Osteocyte (in vitro differentiated cells): ENCODE measurements at regions not wholly inside any gene's neighbourhood (a gene's known extent, or its start where the extent isn't known, plus 50 kb on each side); places are given as distances from the start of the nearest gene placed in this dataset.

Source experiments
- DNase-seq: peaks from one replicate; pipeline ENCODE4 v3.0.0; 2021; ENCODE audit warnings: mixed read lengths; ENCODE audit not compliant: unreplicated experiment; ENCODE audit errors: extremely low spot score
- H3K27ac Mint-ChIP-seq: one replicate; pipeline ENCODE4 v1.8.0; 2021; ENCODE audit warnings: mild to moderate bottlenecking, mixed read lengths; ENCODE audit not compliant: unreplicated experiment
- H3K27me3 Mint-ChIP-seq: one replicate; pipeline ENCODE4 v1.8.0; 2021; ENCODE audit warnings: mixed read lengths; ENCODE audit not compliant: unreplicated experiment
- H3K36me3 Mint-ChIP-seq: one replicate; pipeline ENCODE4 v1.8.0; 2021; ENCODE audit warnings: mixed read lengths; ENCODE audit not compliant: unreplicated experiment
- H3K4me1 Mint-ChIP-seq: one replicate; pipeline ENCODE4 v1.8.0; 2021; ENCODE audit warnings: mixed read lengths; ENCODE audit not compliant: unreplicated experiment
- H3K4me3 Mint-ChIP-seq: one replicate; pipeline ENCODE4 v1.8.0; 2021; ENCODE audit warnings: mild to moderate bottlenecking, moderate library complexity, mixed read lengths; ENCODE audit not compliant: unreplicated experiment
- H3K9me3 Mint-ChIP-seq: one replicate; pipeline ENCODE4 v1.8.0; 2021; ENCODE audit warnings: mixed read lengths; ENCODE audit not compliant: unreplicated experiment
- TF ChIP-seq, protein P1 (sequence below): fragments of 200-600 bp; sonication (generic); IDR thresholded peaks from 2 replicates; pipeline ENCODE4 v1.5.0; 2021; ENCODE audit warnings: antibody characterized with exemption, mild to moderate bottlenecking, moderate library complexity

DNA sequence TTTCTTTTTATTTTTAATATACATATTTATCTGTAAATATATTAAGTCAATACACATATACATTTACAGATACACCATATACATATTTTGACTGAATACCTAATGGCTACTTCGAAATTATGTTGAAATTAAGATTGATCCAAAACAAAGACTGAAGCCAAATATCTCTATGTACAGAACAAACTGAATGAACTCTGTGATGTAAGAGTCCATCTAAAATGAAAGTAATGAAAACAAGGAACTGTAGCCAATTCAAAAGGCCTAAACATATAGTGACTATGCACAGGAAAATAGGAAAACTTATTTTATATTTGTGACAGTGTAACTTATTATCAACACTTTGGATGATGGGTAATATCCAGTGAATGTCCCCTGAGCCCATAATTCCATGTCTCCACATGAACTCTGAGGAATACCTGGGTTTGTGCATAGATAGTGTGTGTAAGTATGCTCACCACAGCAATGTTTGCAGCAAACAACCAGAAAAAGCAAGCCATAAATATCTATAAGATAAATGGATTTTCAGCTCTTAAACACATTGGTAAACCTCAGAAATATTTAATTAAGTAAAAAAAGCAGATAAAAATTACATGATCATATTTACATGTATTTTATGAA, 517.2 kb upstream of the CDH6 start:
- Mint-ChIP-seq H3K36me3 (peaks cover 3% of the 10 kb centered on the region), H3K4me1 (no peaks in the 10 kb centered on the region), H3K4me3 (no peak overlapping the region), H3K9me3 (peaks cover 14% of the 10 kb centered on the region), H3K27me3 (no peaks in the 10 kb centered on the region), H3K27ac (no peak overlapping the region)
- DNase-seq: no peak
- TF ChIP-seq, protein P1, sequence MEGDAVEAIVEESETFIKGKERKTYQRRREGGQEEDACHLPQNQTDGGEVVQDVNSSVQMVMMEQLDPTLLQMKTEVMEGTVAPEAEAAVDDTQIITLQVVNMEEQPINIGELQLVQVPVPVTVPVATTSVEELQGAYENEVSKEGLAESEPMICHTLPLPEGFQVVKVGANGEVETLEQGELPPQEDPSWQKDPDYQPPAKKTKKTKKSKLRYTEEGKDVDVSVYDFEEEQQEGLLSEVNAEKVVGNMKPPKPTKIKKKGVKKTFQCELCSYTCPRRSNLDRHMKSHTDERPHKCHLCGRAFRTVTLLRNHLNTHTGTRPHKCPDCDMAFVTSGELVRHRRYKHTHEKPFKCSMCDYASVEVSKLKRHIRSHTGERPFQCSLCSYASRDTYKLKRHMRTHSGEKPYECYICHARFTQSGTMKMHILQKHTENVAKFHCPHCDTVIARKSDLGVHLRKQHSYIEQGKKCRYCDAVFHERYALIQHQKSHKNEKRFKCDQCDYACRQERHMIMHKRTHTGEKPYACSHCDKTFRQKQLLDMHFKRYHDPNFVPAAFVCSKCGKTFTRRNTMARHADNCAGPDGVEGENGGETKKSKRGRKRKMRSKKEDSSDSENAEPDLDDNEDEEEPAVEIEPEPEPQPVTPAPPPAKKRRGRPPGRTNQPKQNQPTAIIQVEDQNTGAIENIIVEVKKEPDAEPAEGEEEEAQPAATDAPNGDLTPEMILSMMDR: no peak

DNA sequence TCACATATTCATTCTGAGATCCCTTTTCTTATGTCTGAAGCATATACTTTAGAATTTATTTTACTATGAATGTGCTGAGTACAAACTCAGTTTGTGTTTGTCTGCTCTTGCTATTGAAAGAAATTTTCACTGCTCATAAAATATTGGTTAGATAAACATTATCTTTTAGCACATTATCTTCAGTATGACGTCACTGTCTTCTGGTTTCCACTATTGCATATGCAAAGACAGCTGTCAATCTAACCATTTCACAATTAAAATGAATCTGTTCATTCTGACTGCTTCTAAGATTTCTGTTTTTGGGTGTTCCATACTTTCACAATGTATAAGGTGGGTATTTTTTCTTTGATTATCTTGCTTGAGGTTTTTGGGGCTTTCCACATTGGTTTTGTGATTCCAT, 526.2 kb upstream of the CDH6 start:
- H3K4me1 Mint-ChIP-seq: no peaks in the 10 kb centered on the region
- DNase-seq: no peak
- no peaks in the 10 kb centered on the region for H3K27me3 Mint-ChIP-seq
- H3K27ac Mint-ChIP-seq: no peak overlapping the region
- TF ChIP-seq, protein P1: no peak
- H3K4me3 Mint-ChIP-seq: no peak overlapping the region
- H3K36me3 Mint-ChIP-seq: peaks cover 2% of the 10 kb centered on the region
- H3K9me3 Mint-ChIP-seq: peaks cover 8% of the 10 kb centered on the region

DNA sequence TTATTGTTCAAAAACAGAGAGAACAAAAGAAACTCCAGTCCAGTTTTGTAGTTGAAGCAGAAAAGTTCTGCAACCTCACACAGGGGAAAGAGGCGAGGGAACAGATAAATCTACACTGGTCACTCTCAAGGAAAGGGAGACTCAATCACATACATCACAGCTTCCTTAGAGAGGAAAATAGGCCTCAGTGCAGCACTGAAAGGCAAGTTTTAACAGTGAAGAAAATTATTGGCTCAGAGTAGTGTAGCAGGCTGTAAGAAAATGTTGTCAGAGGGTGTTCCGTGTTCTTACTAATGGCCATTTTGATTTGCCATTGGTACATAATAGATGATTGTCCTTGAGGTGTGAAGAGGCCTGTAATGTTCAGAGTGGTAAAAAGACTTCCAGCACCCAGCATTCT, 530.0 kb upstream of the CDH6 start:
- H3K4me1 Mint-ChIP-seq: no peaks in the 10 kb centered on the region
- no peak overlapping the region for H3K27ac Mint-ChIP-seq
- peaks cover 1% of the 10 kb centered on the region for H3K36me3 Mint-ChIP-seq
- peaks cover 2% of the 10 kb centered on the region for H3K27me3 Mint-ChIP-seq
- TF ChIP-seq, protein P1: no peak
- no peak overlapping the region for H3K4me3 Mint-ChIP-seq
- DNase-seq: no peak
- H3K9me3 Mint-ChIP-seq: peaks cover 4% of the 10 kb centered on the region

DNA sequence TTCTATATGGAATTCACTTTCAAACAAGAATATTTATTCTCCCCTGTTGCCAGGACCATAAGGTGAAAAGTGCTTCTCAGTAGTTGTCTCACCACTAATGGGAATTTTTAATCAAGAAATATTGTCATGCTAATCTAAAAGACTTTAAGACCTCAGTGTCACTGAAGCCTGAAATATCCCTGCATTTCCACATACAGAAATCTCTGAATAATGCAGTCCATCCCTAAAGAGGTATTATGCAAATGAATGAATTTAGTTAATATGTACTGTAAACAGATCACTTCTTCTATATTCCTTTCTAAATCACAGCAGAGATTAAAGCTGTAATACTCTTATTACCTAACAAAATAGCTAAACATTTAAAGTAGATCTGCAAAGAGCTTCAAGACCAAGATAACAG, 531.1 kb upstream of the CDH6 start:
- Mint-ChIP-seq H3K27ac (no peak overlapping the region), H3K36me3 (peaks cover 4% of the 10 kb centered on the region), H3K27me3 (peaks cover 2% of the 10 kb centered on the region), H3K9me3 (peaks cover 4% of the 10 kb centered on the region), H3K4me3 (no peak overlapping the region), H3K4me1 (no peaks in the 10 kb centered on the region)
- TF ChIP-seq, protein P1: no peak
- no peak for DNase-seq

DNA sequence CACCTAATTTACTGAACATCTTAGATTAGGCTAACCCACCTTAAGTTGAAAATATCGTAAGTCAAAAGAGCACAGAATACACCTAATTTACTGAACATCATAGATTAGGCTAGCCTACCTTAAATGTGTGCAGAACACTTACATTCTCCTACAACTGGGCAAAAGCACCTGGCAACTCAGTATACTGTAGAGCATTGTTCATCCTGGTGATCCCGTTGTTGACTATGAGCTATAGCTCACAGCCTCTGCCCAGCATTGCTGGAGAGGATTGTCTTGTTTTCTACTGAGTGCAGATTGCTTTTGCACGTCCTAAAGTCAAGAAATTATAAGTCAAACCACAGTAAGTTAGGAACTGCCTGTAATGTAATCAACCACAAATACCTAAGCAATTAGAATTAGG, 531.8 kb upstream of the CDH6 start:
- no peak for DNase-seq
- TF ChIP-seq, protein P1: no peak
- peaks cover 4% of the 10 kb centered on the region for H3K36me3 Mint-ChIP-seq
- no peaks in the 10 kb centered on the region for H3K4me1 Mint-ChIP-seq
- peaks cover 4% of the 10 kb centered on the region for H3K9me3 Mint-ChIP-seq
- no peak overlapping the region for H3K4me3 Mint-ChIP-seq
- H3K27me3 Mint-ChIP-seq: peaks cover 2% of the 10 kb centered on the region
- H3K27ac Mint-ChIP-seq: no peak overlapping the region
